Panc1 (cell line): ENCODE measurements at regions not wholly inside any gene's neighbourhood (a gene's known extent, or its start where the extent isn't known, plus 50 kb on each side); places are given as distances from the start of the nearest gene placed in this dataset.

ENCODE experiments used
- CTCF ChIP-seq: fragments of 450-650 bp; IDR thresholded peaks from 2 replicates; pipeline ENCODE4 v1.5.1; 2017; ENCODE audit warnings: mild to moderate bottlenecking
- POLR2AphosphoS5 ChIP-seq: IDR thresholded peaks from 2 replicates; pipeline ENCODE4 v1.6.1; 2012; ENCODE audit warnings: mild to moderate bottlenecking, low read depth, low read length, moderate library complexity

GRCh38 chr6:167688123-167688522 lies 138.6 kb upstream of the AFDN start:
- TF ChIP-seq POLR2AphosphoS5 (no peak), CTCF (no peak)
